RWPE1 (cell line): ENCODE measurements at regions not wholly inside any gene's neighbourhood (a gene's known extent, or its start where the extent isn't known, plus 50 kb on each side); places are given as distances from the start of the nearest gene placed in this dataset.

ENCODE experiments used
- CTCF ChIA-PET: fragments of 350-600 bp; sonication (Branson Sonifier 250); formaldehyde crosslinking; extraction: SDS; loops from one replicate; lab custom pipeline; 2021; lab: Yijun Ruan, JAX
- POLR2A ChIA-PET: fragments of 400-600 bp; formaldehyde crosslinking; extraction: SDS; loops from one replicate; lab custom pipeline; 2020; ENCODE audit warnings: antibody characterized with exemption; ENCODE audit not compliant: low non-redundant PET; lab: Yijun Ruan, JAX
- DNase-seq: peaks from one replicate; pipeline ENCODE4 v3.0.0; 2012; ENCODE audit warnings: low spot score
- H3K27ac ChIP-seq: fragments of 450-650 bp; 2 replicates; pipeline ENCODE4 v1.5.1; 2017
- TF ChIP-seq, protein P1 (sequence below): fragments of 450-650 bp; conservative IDR thresholded peaks from 2 replicates; pipeline ENCODE4 v1.5.1; 2017; ENCODE audit warnings: low read depth, mild to moderate bottlenecking

DNA sequence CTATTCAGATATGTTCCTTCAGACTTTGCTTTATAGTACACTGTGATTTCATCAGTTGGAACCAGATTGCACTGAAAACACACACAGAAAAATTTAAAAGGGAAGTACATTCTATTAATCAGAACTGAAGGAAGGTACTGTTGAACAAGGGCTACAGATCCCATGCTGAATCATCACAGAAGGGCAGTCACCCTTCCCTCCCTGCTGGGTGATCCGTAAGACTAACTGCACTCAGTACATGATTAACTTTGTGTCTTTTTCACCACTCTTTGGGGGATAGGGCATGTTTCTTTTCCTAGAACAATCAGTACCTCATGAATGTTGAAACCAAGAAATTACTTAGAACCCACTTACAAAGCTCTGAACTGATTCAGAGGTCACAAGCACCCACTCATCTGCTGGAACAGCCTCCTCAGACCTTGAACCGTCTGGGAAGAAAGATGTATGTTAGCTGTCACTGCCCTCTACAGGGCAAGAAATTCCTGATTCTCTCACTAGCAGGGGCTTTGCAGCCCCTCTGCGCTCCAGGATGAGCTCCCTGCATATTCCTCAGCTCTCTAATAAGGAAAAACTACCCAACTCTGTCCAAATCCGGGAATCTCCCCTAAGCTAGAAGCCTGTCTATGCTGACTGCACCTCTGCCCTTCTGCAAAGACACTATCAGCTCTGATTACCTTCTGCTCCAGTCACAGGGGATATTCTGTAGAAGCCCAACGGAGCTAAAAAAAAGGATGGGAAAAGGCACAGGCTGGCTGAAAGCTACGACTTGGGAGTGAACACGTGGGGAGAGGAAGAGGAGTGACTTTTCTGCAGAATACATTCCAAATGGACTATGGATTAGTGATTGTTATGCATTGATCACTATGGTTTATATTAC is 51.0 kb downstream of the IARS1 start:
- ChIA-PET POLR2A (no interaction called here), CTCF (interaction anchor here (0.6 to 2.2 kb wide), 6 partner anchors 37 to 109 kb away, joined by 3 to 35 read pairs (median 4); no protein-coding TSS in a partner anchor)
- no peak overlapping the region for H3K27ac ChIP-seq
- TF ChIP-seq, protein P1, sequence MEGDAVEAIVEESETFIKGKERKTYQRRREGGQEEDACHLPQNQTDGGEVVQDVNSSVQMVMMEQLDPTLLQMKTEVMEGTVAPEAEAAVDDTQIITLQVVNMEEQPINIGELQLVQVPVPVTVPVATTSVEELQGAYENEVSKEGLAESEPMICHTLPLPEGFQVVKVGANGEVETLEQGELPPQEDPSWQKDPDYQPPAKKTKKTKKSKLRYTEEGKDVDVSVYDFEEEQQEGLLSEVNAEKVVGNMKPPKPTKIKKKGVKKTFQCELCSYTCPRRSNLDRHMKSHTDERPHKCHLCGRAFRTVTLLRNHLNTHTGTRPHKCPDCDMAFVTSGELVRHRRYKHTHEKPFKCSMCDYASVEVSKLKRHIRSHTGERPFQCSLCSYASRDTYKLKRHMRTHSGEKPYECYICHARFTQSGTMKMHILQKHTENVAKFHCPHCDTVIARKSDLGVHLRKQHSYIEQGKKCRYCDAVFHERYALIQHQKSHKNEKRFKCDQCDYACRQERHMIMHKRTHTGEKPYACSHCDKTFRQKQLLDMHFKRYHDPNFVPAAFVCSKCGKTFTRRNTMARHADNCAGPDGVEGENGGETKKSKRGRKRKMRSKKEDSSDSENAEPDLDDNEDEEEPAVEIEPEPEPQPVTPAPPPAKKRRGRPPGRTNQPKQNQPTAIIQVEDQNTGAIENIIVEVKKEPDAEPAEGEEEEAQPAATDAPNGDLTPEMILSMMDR = peak; percentile 32; the same call in 1 of the 2 replicates
- DNase-seq = no peak

- no peak for DNase-seq
- TF ChIP-seq, protein P1 = no peak
- POLR2A ChIA-PET = no interaction called here
- no peak overlapping the region for H3K27ac ChIP-seq
- CTCF ChIA-PET = interaction anchor here (1.9 kb wide), 1 partner anchor 98 kb away, joined by 8 read pairs; no protein-coding TSS in a partner anchor
Observed at GRCh38 chr9:92236915-92237314, 56.6 kb downstream of the IARS1 start.

DNA sequence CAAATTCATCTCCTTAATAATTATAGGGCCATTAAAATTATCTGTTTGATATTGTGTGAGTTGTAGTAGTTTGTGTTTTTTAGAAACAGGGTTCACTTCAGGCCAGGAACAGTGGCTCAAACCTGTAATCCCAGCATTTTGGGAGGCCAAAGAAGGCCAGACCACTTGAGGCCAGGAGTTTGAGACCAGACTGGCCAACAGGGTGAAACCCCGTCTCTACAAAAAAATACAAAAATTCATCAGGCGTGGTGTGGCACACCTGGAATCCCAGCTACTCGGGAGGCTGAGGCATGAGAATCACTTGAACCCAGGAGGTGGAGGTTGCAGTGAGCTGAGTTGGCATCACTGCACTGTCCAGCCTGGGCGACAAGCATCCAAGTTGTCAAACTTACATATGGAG is 57.0 kb downstream of the IARS1 start:
- no peak for DNase-seq
- ChIA-PET CTCF (interaction anchor here (0.6 kb wide), 1 partner anchor 358 kb away, joined by 3 read pairs; no protein-coding TSS in a partner anchor), POLR2A (no interaction called here)
- TF ChIP-seq, protein P1 = no peak
- no peak overlapping the region for H3K27ac ChIP-seq

GRCh38 chr9:92234514-92234913 is 59.0 kb downstream of the IARS1 start:
- CTCF ChIA-PET = interaction anchor here (0.8 to 1.1 kb wide), 4 partner anchors 19 to 100 kb away, joined by 3 to 9 read pairs (median 4); no protein-coding TSS in a partner anchor
- DNase-seq = no peak
- H3K27ac ChIP-seq = no peak overlapping the region
- POLR2A ChIA-PET = no interaction called here
- TF ChIP-seq, protein P1 = no peak

GRCh38 chr9:92232190-92232589 is 61.3 kb downstream of the IARS1 start:
- DNase-seq = no peak
- ChIA-PET POLR2A (no interaction called here), CTCF (interaction anchor here (4.6 kb wide), 1 partner anchor 92 kb away, joined by 27 read pairs; no protein-coding TSS in a partner anchor)
- H3K27ac ChIP-seq = no peak overlapping the region
- TF ChIP-seq, protein P1 = no peak

DNA sequence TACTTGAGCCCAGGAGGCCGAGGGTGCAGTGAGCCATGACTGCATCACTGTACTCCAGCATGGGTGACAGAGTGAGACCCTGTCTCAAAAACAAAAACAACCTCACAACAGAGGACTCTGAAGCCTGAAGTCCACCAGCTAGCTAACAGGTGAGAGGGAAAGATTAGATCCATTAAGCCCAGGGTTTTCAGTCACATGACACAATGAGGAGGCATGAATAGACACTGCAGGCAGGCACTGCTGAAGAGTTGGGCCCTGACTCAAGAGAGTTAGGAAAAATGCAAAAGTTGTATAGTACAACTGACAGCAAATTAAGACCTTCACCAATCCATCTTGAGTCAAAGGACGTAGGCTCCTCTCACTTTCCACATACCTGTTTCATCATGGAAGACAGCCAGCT is 64.9 kb downstream of the IARS1 start:
- TF ChIP-seq, protein P1 = no peak
- POLR2A ChIA-PET = interaction anchor here (0.6 kb wide), 1 partner anchor 89 kb away, joined by 3 read pairs; no protein-coding TSS in a partner anchor

More for the DNA sequence above, 64.9 kb downstream of the IARS1 start:
- CTCF ChIA-PET = interaction anchor here (0.8 to 4.6 kb wide), 2 partner anchors 89 to 333 kb away, joined by 6 to 27 read pairs; no protein-coding TSS in a partner anchor
- DNase-seq = no peak
- no peak overlapping the region for H3K27ac ChIP-seq
